ENCODE measurements at regions not wholly inside any gene's neighbourhood (a gene's known extent, or its start where the extent isn't known, plus 50 kb on each side); places are given as distances from the start of the nearest gene placed in this dataset.

- H3K4me3 ChIP-seq, result no peak overlapping the region
- no peak for TF ChIP-seq POLR2A (IDR thresholded peaks at IDR 0.05)
- TF ChIP-seq CTCF (IDR thresholded peaks at IDR 0.05), result no peak
- no peak overlapping the region for H3K27ac ChIP-seq
- H3K27me3 ChIP-seq, result no peaks in the 10 kb centered on the region
- DNase-seq, result no peak
- H3K36me3 ChIP-seq, result no peaks in the 10 kb centered on the region
- no peaks in the 10 kb centered on the region for H3K9me3 ChIP-seq
- no peaks in the 10 kb centered on the region for H3K4me1 ChIP-seq
Measured at GRCh38 chr13:53269634-53270033, 241.0 kb downstream of the OLFM4 start.

GRCh38 chr13:53272873-53273272 is 244.3 kb downstream of the OLFM4 start:
- no peaks in the 10 kb centered on the region for H3K4me1 ChIP-seq

GRCh38 chr13:53276265-53276664 is 247.7 kb downstream of the OLFM4 start:
- no peak for DNase-seq
- Histone ChIP-seq H3K27ac (no peak overlapping the region), H3K4me1 (no peaks in the 10 kb centered on the region), H3K9me3 (no peaks in the 10 kb centered on the region), H3K4me3 (no peak overlapping the region), H3K36me3 (no peaks in the 10 kb centered on the region), H3K27me3 (no peaks in the 10 kb centered on the region)
- TF ChIP-seq POLR2A (IDR thresholded peaks at IDR 0.05) (no peak), CTCF (IDR thresholded peaks at IDR 0.05) (no peak)

More at GRCh38 chr13:53272873-53273272, 244.3 kb downstream of the OLFM4 start:
- no peaks in the 10 kb centered on the region for H3K27me3 ChIP-seq
- H3K27ac ChIP-seq, result no peak overlapping the region
- TF ChIP-seq POLR2A (IDR thresholded peaks at IDR 0.05) (no peak), CTCF (IDR thresholded peaks at IDR 0.05) (no peak)
- H3K9me3 ChIP-seq, result no peaks in the 10 kb centered on the region
- no peak for DNase-seq
- H3K4me3 ChIP-seq, result no peak overlapping the region
- H3K36me3 ChIP-seq, result no peaks in the 10 kb centered on the region

- no peak for DNase-seq
- no peak overlapping the region for H3K27ac ChIP-seq
- TF ChIP-seq CTCF (IDR thresholded peaks at IDR 0.05) (no peak), POLR2A (IDR thresholded peaks at IDR 0.05) (no peak)
Measured at GRCh38 chr13:53281677-53282076, 253.1 kb downstream of the OLFM4 start.

GRCh38 chr13:53285896-53286430 is 257.4 kb downstream of the OLFM4 start:
- Histone ChIP-seq H3K4me1 (no peaks in the 10 kb centered on the region), H3K27ac (no peak overlapping the region), H3K9me3 (no peaks in the 10 kb centered on the region), H3K36me3 (no peaks in the 10 kb centered on the region), H3K27me3 (no peaks in the 10 kb centered on the region), H3K4me3 (no peak overlapping the region)
- TF ChIP-seq POLR2A (IDR thresholded peaks at IDR 0.05) (no peak), CTCF (IDR thresholded peaks at IDR 0.05) (no peak)
- no peak for DNase-seq

More at GRCh38 chr13:53281677-53282076, 253.1 kb downstream of the OLFM4 start:
- no peaks in the 10 kb centered on the region for H3K9me3 ChIP-seq
- no peaks in the 10 kb centered on the region for H3K4me1 ChIP-seq
- H3K27me3 ChIP-seq, result no peaks in the 10 kb centered on the region
- H3K36me3 ChIP-seq, result no peaks in the 10 kb centered on the region
- no peak overlapping the region for H3K4me3 ChIP-seq

- no peak for TF ChIP-seq POLR2A (IDR thresholded peaks at IDR 0.05)
- TF ChIP-seq CTCF (IDR thresholded peaks at IDR 0.05), result no peak
- no peak overlapping the region for H3K27ac ChIP-seq
- H3K36me3 ChIP-seq, result no peaks in the 10 kb centered on the region
- no peaks in the 10 kb centered on the region for H3K4me1 ChIP-seq
- no peaks in the 10 kb centered on the region for H3K9me3 ChIP-seq
- no peak for DNase-seq
- H3K4me3 ChIP-seq, result no peak overlapping the region
- H3K27me3 ChIP-seq, result no peaks in the 10 kb centered on the region
Measured at GRCh38 chr13:53298396-53298795, 269.8 kb downstream of the OLFM4 start.
